ENCODE measurements at regions not wholly inside any gene's neighbourhood (a gene's known extent, or its start where the extent isn't known, plus 50 kb on each side); places are given as distances from the start of the nearest gene placed in this dataset.
A peak's percentile ranks its signal among the peaks of the same experiment; 100 is the strongest.

GRCh38 chr12:116480210-116480810, 78.9 kb upstream of the MAP1LC3B2 start:
- ChIA-PET CTCF (no interaction called here), POLR2A (no interaction called here)
- no TSS peak for BruUV-seq (replicated peaks)
- peaks cover 6% of the 10 kb centered on the region; the same call in 1 of the 2 replicates for H3K9me3 ChIP-seq (ENCODE audit: control insufficient read depth, insufficient read depth, low read depth, low read length)
- H3K27me3 ChIP-seq (ENCODE audit: control insufficient read depth, insufficient read depth, low read length): no peaks in the 10 kb centered on the region
- in situ Hi-C loops (cut with HindIII; ENCODE audit: low pct_unique_long_range_greater_than_20kb, low sequenced_read_pairs): no loop called here
- peaks cover 20% of the 10 kb centered on the region for H3K4me1 ChIP-seq (ENCODE audit: control insufficient read depth, insufficient read depth, low read length)
- H3K27ac ChIP-seq (ENCODE audit: low read length): peak overlapping the region; percentile 67; the same call in 1 of the 2 replicates
- DNase-seq (ENCODE audit: low read depth, low spot score) (no peak), ATAC-seq (no peak)
- H3K36me3 ChIP-seq (ENCODE audit: control insufficient read depth, insufficient read depth, low read length): no peaks in the 10 kb centered on the region
- TF ChIP-seq TCF7L2 (IDR thresholded peaks at IDR 0.05; ENCODE audit: low read depth, low read length): no peak
- no peak for TF ChIP-seq SIN3A (IDR thresholded peaks at IDR 0.05; ENCODE audit: borderline replicate concordance, insufficient read depth, low read depth, low read length)
- TF ChIP-seq POLR2AphosphoS5 (IDR thresholded peaks at IDR 0.05; ENCODE audit: low read depth, low read length): no peak
- TF ChIP-seq CTCF (IDR thresholded peaks at IDR 0.05): no peak
- TF ChIP-seq REST (IDR thresholded peaks at IDR 0.05; ENCODE audit: insufficient read depth in 1 of 2, low read depth in 2 of 2, low read length in 1 of 2): no peak
- intact Hi-C loops (cut with micrococcal nuclease; ENCODE audit: unreplicated experiment): no loop called here
- no peak overlapping the region for H3K4me3 ChIP-seq (ENCODE audit: low read depth in 2 of 2, low read length in 2 of 2)

- CTCF ChIA-PET: no interaction called here
- ATAC-seq (no peak), DNase-seq (ENCODE audit: low read depth, low spot score) (no peak)
- POLR2A ChIA-PET: no interaction called here
- BruUV-seq (replicated peaks): no TSS peak
- Histone ChIP-seq H3K4me3 (ENCODE audit: low read depth in 2 of 2, low read length in 2 of 2) (no peak overlapping the region), H3K27me3 (ENCODE audit: control insufficient read depth, insufficient read depth, low read length) (no peaks in the 10 kb centered on the region), H3K36me3 (ENCODE audit: control insufficient read depth, insufficient read depth, low read length) (no peaks in the 10 kb centered on the region), H3K27ac (ENCODE audit: low read length) (no peak overlapping the region), H3K4me1 (ENCODE audit: control insufficient read depth, insufficient read depth, low read length) (peaks cover 20% of the 10 kb centered on the region), H3K9me3 (ENCODE audit: control insufficient read depth, insufficient read depth, low read depth, low read length) (peaks cover under 1% of the 10 kb centered on the region; the same call in 1 of the 2 replicates)
- in situ Hi-C loops (cut with HindIII; ENCODE audit: low pct_unique_long_range_greater_than_20kb, low sequenced_read_pairs): no loop called here
- TF ChIP-seq TCF7L2 (IDR thresholded peaks at IDR 0.05; ENCODE audit: low read depth, low read length) (no peak), REST (IDR thresholded peaks at IDR 0.05; ENCODE audit: insufficient read depth in 1 of 2, low read depth in 2 of 2, low read length in 1 of 2) (no peak), SIN3A (IDR thresholded peaks at IDR 0.05; ENCODE audit: borderline replicate concordance, insufficient read depth, low read depth, low read length) (no peak), CTCF (IDR thresholded peaks at IDR 0.05) (no peak), POLR2AphosphoS5 (IDR thresholded peaks at IDR 0.05; ENCODE audit: low read depth, low read length) (no peak)
- intact Hi-C loops (cut with micrococcal nuclease; ENCODE audit: unreplicated experiment): no loop called here
These were observed 77.5 kb upstream of the MAP1LC3B2 start for GRCh38 chr12:116481726-116482125.

Measured in Panc1 (cell line).